HG03575 (cell line): ENCODE measurements at regions not wholly inside any gene's neighbourhood (a gene's known extent, or its start where the extent isn't known, plus 50 kb on each side); places are given as distances from the start of the nearest gene placed in this dataset.
"Not testable (repeated sequence)": the region's sequence is repeated elsewhere in the genome, so short reads cannot be mapped to it uniquely, and the experiment has no call there.

Source experiments
- ATAC-seq: cut with Tn5 transposase; IDR thresholded peaks from one replicate; pipeline ENCODE4 v1.9.1; 2021; ENCODE audit not compliant: unreplicated experiment, insufficient number of reproducible peaks, low FRiP score; ENCODE audit errors: extremely low read depth

GRCh38 chr16:59543641-59544040 lies 809.5 kb upstream of the GOT2 start:
- ATAC-seq = no peak

- no peak for ATAC-seq
These were observed 806.5 kb upstream of the GOT2 start for GRCh38 chr16:59540621-59541020.

- ATAC-seq = no peak
These were observed 801.2 kb upstream of the GOT2 start for GRCh38 chr16:59535298-59535697.

- no peak for ATAC-seq
These were observed 793.3 kb upstream of the GOT2 start for GRCh38 chr16:59527206-59527997.

GRCh38 chr16:59522826-59523225 lies 788.7 kb upstream of the GOT2 start:
- no peak for ATAC-seq

GRCh38 chr16:59518721-59519120 lies 784.6 kb upstream of the GOT2 start:
- ATAC-seq = not testable (repeated sequence)

- ATAC-seq = no peak
These were observed 780.5 kb upstream of the GOT2 start for GRCh38 chr16:59514651-59515050.

GRCh38 chr16:59510008-59510424 lies 775.9 kb upstream of the GOT2 start:
- no peak for ATAC-seq

- ATAC-seq = no peak
These were observed 766.5 kb upstream of the GOT2 start for GRCh38 chr16:59500601-59501000.

- no peak for ATAC-seq
These were observed 753.0 kb upstream of the GOT2 start for GRCh38 chr16:59487067-59487466.

- no peak for ATAC-seq
These were observed 750.9 kb upstream of the GOT2 start for GRCh38 chr16:59484833-59485516.

- no peak for ATAC-seq
These were observed 744.7 kb upstream of the GOT2 start for GRCh38 chr16:59478838-59479237.

- no peak for ATAC-seq
These were observed 736.4 kb upstream of the GOT2 start for GRCh38 chr16:59470556-59470955.

- ATAC-seq = no peak
These were observed 735.1 kb upstream of the GOT2 start for GRCh38 chr16:59469266-59469665.

GRCh38 chr16:59463776-59464175 lies 729.7 kb upstream of the GOT2 start:
- no peak for ATAC-seq

GRCh38 chr16:59459806-59460205 lies 725.7 kb upstream of the GOT2 start:
- ATAC-seq = no peak

- ATAC-seq = no peak
These were observed 721.4 kb upstream of the GOT2 start for GRCh38 chr16:59455497-59455896.

GRCh38 chr16:59450513-59450912 lies 716.4 kb upstream of the GOT2 start:
- not testable (repeated sequence) for ATAC-seq

- no peak for ATAC-seq
These were observed 706.4 kb upstream of the GOT2 start for GRCh38 chr16:59440502-59440901.

GRCh38 chr16:59432896-59433295 lies 698.8 kb upstream of the GOT2 start:
- ATAC-seq = no peak
